ENCODE measurements at regions not wholly inside any gene's neighbourhood (a gene's known extent, or its start where the extent isn't known, plus 50 kb on each side); places are given as distances from the start of the nearest gene placed in this dataset.

DNA sequence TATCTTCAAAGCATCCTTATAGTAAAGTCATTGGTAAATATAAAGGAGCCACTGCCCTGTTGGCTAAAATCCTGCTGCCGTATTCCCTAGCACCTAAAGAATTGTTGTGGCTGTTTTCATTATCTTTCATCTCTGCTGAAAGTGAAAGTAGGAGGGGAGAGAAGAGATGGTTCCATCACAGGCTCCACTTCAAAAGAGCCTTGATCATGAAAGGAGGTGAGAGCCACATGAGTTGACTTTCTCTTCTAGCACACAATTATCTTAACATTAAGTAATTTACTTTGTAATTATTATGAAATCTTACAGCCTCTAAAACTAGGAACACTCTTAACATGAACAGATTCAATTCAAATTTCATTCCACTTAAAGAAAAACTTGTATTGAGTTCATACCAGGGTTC, 1050.9 kb upstream of the LRRTM1 start:
- TF ChIP-seq, protein P1, sequence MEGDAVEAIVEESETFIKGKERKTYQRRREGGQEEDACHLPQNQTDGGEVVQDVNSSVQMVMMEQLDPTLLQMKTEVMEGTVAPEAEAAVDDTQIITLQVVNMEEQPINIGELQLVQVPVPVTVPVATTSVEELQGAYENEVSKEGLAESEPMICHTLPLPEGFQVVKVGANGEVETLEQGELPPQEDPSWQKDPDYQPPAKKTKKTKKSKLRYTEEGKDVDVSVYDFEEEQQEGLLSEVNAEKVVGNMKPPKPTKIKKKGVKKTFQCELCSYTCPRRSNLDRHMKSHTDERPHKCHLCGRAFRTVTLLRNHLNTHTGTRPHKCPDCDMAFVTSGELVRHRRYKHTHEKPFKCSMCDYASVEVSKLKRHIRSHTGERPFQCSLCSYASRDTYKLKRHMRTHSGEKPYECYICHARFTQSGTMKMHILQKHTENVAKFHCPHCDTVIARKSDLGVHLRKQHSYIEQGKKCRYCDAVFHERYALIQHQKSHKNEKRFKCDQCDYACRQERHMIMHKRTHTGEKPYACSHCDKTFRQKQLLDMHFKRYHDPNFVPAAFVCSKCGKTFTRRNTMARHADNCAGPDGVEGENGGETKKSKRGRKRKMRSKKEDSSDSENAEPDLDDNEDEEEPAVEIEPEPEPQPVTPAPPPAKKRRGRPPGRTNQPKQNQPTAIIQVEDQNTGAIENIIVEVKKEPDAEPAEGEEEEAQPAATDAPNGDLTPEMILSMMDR (IDR thresholded peaks at IDR 0.05), result no peak
- TF ChIP-seq ZFX (IDR thresholded peaks at IDR 0.05; ENCODE audit: borderline replicate concordance), result no peak

All from 22Rv1 (cell line).